Kidney (tissue), 13 donors: ENCODE measurements at regions not wholly inside any gene's neighbourhood (a gene's known extent, or its start where the extent isn't known, plus 50 kb on each side); places are given as distances from the start of the nearest gene placed in this dataset.
A peak's percentile ranks its signal among the peaks of the same experiment; 100 is the strongest.

Experiments
- DNase-seq, 5 donors: peaks; one replicate each; pipeline ENCODE4 v3.0.0-alpha.2; 2013 to 2020
- FAIRE-seq: peaks from 2 replicates; lab custom pipeline; 2012; peaks lifted over from hg19 to GRCh38; lab: Jason Lieb, UNC
- H3K27ac ChIP-seq, 2 donors: one replicate each; pipeline ENCODE4 v1.7.0; 2013; ENCODE audit warnings: low read depth in 2 of 2, low read length in 2 of 2, inconsistent platforms in 1 of 2
- H3K27me3 ChIP-seq: one replicate; pipeline ENCODE4 v1.7.1; 2013; ENCODE audit warnings: low read length, inconsistent platforms; ENCODE audit not compliant: control insufficient read depth, insufficient read depth
- H3K36me3 ChIP-seq, 3 donors: one replicate each; pipeline versions ENCODE4 v1.7.0 to v1.7.1; 2013; ENCODE audit warnings: low read length in 3 of 3, control low read depth in 1 of 3, inconsistent platforms in 1 of 3; ENCODE audit not compliant: insufficient read depth in 3 of 3, control insufficient read depth in 2 of 3
- H3K4me1 ChIP-seq, 3 donors: one replicate each; pipeline versions ENCODE4 v1.7.0 to v1.7.1; 2013; ENCODE audit warnings: low read length in 3 of 3, inconsistent platforms in 1 of 3, low read depth in 1 of 3; ENCODE audit not compliant: control insufficient read depth in 2 of 3, insufficient read depth in 2 of 3
- H3K4me3 ChIP-seq, 3 donors: one replicate each; pipeline versions ENCODE4 v1.7.0 to v1.8.1; 2013; ENCODE audit warnings: low read length in 3 of 3, control low read depth in 1 of 3, inconsistent platforms in 1 of 3
- H3K9ac ChIP-seq, 3 donors: one replicate each; pipeline versions ENCODE4 v1.7.0 to v1.7.1; 2013; ENCODE audit warnings: low read length in 3 of 3, control low read depth in 1 of 3, inconsistent platforms in 1 of 3
- H3K9me3 ChIP-seq, 3 donors: one replicate each; pipeline versions ENCODE4 v1.7.0 to v1.7.1; 2013; ENCODE audit warnings: low read length in 3 of 3, control low read depth in 1 of 3, inconsistent platforms in 1 of 3; ENCODE audit not compliant: control insufficient read depth in 2 of 3, insufficient read depth in 1 of 3
- intact Hi-C: fragments of 100-400 bp; cut with DNase I; formaldehyde crosslinking; loops from one replicate; pipeline ENCODE4 v1.11.1; 2022
- TF ChIP-seq, protein P1 (sequence below): IDR thresholded peaks from 3 replicates; pipeline ENCODE4 v1.5.1; 2012; ENCODE audit warnings: mild to moderate bottlenecking, moderate library complexity, borderline replicate concordance; ENCODE audit not compliant: insufficient read depth; ENCODE audit errors: extremely low read depth
- donor health status: control.
- donor health status: control.
- donor health status: control.
- donor health status: control.
- donor health status: control.
- donor health status: DM: yes; HTN: yes; CAD: no.
- donor health status: Normal renal cell carcinoma (clear cell type).

DNA sequence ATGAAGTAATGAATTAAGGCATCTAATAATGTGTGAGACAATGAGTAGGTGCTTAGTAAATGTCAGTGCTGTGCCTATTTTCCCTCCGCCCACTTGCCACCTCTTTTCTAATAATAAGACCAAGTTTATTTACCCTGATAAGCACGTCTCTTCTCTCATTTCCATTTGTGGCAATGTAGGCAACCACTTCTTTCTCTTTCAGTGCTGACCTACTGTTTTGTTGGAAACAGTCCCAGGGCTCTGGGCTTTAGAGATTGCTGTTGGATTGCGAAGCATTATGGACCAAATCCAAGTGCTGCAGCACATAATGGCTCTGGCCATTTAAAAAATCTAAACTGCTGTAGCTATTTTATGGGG is 141.3 kb upstream of the PLEKHG7 start:
- DNase-seq (peak in 1 of 5 donors; percentile 74), FAIRE-seq (peak; percentile 90)
- H3K4me3 ChIP-seq: no peak overlapping the region
- no peaks in the 10 kb centered on the region for H3K9me3 ChIP-seq
- peaks cover 0 to 9% (median 0%) of the 10 kb centered on the region in 3 donors for H3K4me1 ChIP-seq
- intact Hi-C loops: no loop called here
- no peak overlapping the region for H3K9ac ChIP-seq
- TF ChIP-seq, protein P1, sequence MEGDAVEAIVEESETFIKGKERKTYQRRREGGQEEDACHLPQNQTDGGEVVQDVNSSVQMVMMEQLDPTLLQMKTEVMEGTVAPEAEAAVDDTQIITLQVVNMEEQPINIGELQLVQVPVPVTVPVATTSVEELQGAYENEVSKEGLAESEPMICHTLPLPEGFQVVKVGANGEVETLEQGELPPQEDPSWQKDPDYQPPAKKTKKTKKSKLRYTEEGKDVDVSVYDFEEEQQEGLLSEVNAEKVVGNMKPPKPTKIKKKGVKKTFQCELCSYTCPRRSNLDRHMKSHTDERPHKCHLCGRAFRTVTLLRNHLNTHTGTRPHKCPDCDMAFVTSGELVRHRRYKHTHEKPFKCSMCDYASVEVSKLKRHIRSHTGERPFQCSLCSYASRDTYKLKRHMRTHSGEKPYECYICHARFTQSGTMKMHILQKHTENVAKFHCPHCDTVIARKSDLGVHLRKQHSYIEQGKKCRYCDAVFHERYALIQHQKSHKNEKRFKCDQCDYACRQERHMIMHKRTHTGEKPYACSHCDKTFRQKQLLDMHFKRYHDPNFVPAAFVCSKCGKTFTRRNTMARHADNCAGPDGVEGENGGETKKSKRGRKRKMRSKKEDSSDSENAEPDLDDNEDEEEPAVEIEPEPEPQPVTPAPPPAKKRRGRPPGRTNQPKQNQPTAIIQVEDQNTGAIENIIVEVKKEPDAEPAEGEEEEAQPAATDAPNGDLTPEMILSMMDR: no peak
- H3K27ac ChIP-seq: peak overlapping the region in 1 of 2 donors; percentile 73
- H3K36me3 ChIP-seq: no peaks in the 10 kb centered on the region
- no peaks in the 10 kb centered on the region for H3K27me3 ChIP-seq

DNA sequence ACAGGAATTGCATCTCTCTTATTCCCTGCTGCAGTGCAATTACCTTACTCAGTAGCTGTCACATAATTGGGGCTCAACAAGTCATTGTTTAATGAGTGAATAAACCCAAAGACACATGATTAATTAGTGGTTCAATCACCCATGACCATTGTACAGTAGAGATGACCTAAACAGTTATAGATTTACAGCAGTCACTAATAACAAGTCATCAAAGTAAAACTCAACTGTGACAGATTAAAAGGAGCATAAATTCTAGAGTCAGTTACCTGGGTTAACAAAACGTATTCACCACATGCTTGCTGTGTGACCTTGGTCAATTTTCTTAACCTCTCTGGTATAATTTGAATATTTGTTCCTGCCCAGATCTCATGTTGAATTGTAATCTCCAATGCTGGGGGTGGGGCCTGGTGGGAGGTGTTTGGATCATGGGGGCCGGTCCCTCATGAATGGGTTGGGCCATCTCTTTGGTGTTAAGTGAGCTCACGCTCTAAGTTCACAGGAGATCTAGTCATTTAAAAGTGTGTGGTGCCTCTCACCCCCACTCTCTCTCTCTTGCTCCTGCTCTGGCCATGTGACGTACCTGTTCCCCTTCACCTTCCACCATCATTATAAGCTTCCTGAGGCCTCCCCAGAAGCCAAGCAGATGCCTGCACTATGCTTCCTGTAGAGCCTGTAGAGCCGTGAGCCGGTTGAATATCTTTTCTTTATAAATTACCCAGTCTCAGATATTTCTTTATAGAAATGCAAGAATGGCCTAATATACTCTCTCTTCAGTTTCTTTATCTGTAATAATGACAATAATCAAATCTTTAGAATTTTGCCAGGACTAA is 141.9 kb upstream of the PLEKHG7 start:
- TF ChIP-seq, protein P1: no peak
- Histone ChIP-seq H3K36me3 (no peaks in the 10 kb centered on the region), H3K4me3 (no peak overlapping the region), H3K9ac (no peak overlapping the region), H3K9me3 (no peaks in the 10 kb centered on the region), H3K4me1 (peaks cover 0 to 9% (median 0%) of the 10 kb centered on the region in 3 donors), H3K27ac (peak overlapping the region in 1 of 2 donors; percentile 73), H3K27me3 (no peaks in the 10 kb centered on the region)
- intact Hi-C loops: no loop called here
- FAIRE-seq (no peak), DNase-seq (peak in 1 of 5 donors; percentile 35)

DNA sequence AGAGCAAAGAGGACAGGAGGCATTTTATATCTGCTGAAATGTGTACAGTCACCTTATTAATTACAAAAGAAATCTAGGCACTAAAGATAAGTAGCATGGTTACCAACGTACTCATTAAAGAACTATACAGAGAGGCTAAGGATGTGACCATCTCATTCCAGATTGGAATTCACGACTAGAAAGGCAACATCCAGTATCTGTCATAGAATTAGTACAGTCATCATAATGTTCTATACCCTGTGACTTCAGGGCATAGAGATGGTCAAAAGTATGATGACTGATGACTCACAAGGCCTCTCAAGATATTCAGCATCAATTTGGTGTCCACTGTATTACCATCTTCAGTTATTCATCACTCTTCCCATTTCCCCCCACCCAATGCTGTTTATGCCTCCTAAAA is 144.0 kb upstream of the PLEKHG7 start:
- Histone ChIP-seq H3K9me3 (no peaks in the 10 kb centered on the region), H3K4me1 (peaks cover 0 to 14% (median 3%) of the 10 kb centered on the region in 3 donors), H3K27me3 (no peaks in the 10 kb centered on the region), H3K4me3 (no peak overlapping the region), H3K27ac (no peak overlapping the region), H3K36me3 (no peaks in the 10 kb centered on the region), H3K9ac (no peak overlapping the region)
- TF ChIP-seq, protein P1: no peak
- intact Hi-C loops: no loop called here
- no peak for DNase-seq
- no peak for FAIRE-seq
